GM12891 (cell line): ENCODE measurements at regions not wholly inside any gene's neighbourhood (a gene's known extent, or its start where the extent isn't known, plus 50 kb on each side); places are given as distances from the start of the nearest gene placed in this dataset.

Experiments used
- PAX5 ChIP-seq: IDR thresholded peaks from 2 replicates; pipeline ENCODE4 v1.6.1; 2011; ENCODE audit warnings: low read length, moderate library complexity, mild to moderate bottlenecking; ENCODE audit not compliant: insufficient read depth, severe bottlenecking
- POLR2A ChIP-seq: IDR thresholded peaks from 2 replicates; pipeline ENCODE4 v1.6.1; 2011; ENCODE audit warnings: low read depth, low read length, control low read depth
- POLR2AphosphoS5 ChIP-seq: IDR thresholded peaks from 2 replicates; pipeline ENCODE4 v1.6.1; 2011; ENCODE audit warnings: low read depth, low read length, control low read depth
- POU2F2 ChIP-seq: IDR thresholded peaks from 2 replicates; pipeline ENCODE4 v1.6.1; 2011; ENCODE audit warnings: low read depth, mild to moderate bottlenecking, control low read depth, low read length, moderate library complexity
- SPI1 ChIP-seq: IDR thresholded peaks from 2 replicates; pipeline ENCODE4 v1.6.1; 2011; ENCODE audit warnings: low read depth, low read length, control low read depth
- TAF1 ChIP-seq: IDR thresholded peaks from 2 replicates; pipeline ENCODE4 v1.6.1; 2011; ENCODE audit warnings: low read depth, low read length, control low read depth

DNA sequence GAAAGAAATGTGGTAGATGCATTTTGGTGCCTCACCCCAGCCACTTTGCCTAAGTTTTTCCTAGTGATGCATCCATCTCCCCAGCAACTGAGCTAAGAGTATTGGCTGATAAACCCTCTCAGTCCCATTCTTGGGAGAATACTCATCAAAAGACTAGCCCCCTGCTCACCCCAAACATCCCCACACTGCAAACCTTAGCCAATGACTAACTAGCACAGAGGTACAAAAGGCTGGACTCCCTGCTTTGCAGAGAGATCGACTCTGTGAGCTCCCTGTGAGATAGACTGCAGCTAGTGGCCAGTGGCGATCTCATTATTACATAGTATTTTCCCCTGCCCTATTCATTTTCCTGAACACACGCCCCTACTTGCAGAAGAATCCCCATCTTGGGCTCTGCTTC, 155.3 kb downstream of the HHIPL2 start:
- TF ChIP-seq POLR2A (no peak), POLR2AphosphoS5 (no peak), SPI1 (no peak), TAF1 (no peak), POU2F2 (no peak), PAX5 (no peak)
